GM21723 (cell line): ENCODE measurements at regions not wholly inside any gene's neighbourhood (a gene's known extent, or its start where the extent isn't known, plus 50 kb on each side); places are given as distances from the start of the nearest gene placed in this dataset.
A peak's percentile ranks its signal among the peaks of the same experiment; 100 is the strongest.

ENCODE experiments used
- ATAC-seq: cut with Tn5 transposase; IDR thresholded peaks from one replicate; pipeline ENCODE4 v1.9.1; 2021; ENCODE audit warnings: mild to moderate bottlenecking, moderate library complexity; ENCODE audit not compliant: unreplicated experiment

GRCh38 chr2:128797092-128797491 lies 478.4 kb upstream of the HS6ST1 start:
- ATAC-seq, result no peak

- ATAC-seq, result peak; percentile 27
Observed at GRCh38 chr2:128797533-128797932, 478.9 kb upstream of the HS6ST1 start.

- ATAC-seq, result peak; percentile 91
Observed at GRCh38 chr2:128797937-128798336, 479.3 kb upstream of the HS6ST1 start.

- no peak for ATAC-seq
Observed at GRCh38 chr2:128798502-128799283, 480.0 kb upstream of the HS6ST1 start.

- ATAC-seq, result no peak
Observed at GRCh38 chr2:128799284-128799552, 480.6 kb upstream of the HS6ST1 start.

- no peak for ATAC-seq
Observed at GRCh38 chr2:128799730-128800129, 481.1 kb upstream of the HS6ST1 start.

- ATAC-seq, result no peak
Observed at GRCh38 chr2:128801576-128801975, 482.9 kb upstream of the HS6ST1 start.

GRCh38 chr2:128803222-128803621 lies 484.6 kb upstream of the HS6ST1 start:
- no peak for ATAC-seq

- ATAC-seq, result no peak
Observed at GRCh38 chr2:128805237-128805636, 486.6 kb upstream of the HS6ST1 start.

GRCh38 chr2:128805918-128806317 lies 487.2 kb upstream of the HS6ST1 start:
- ATAC-seq, result no peak

GRCh38 chr2:128807317-128807716 lies 488.6 kb upstream of the HS6ST1 start:
- ATAC-seq, result no peak

GRCh38 chr2:128808462-128809258 lies 490.0 kb upstream of the HS6ST1 start:
- ATAC-seq, result no peak

GRCh38 chr2:128809259-128809636 lies 490.6 kb upstream of the HS6ST1 start:
- no peak for ATAC-seq

- ATAC-seq, result no peak
Observed at GRCh38 chr2:128809880-128810279, 491.2 kb upstream of the HS6ST1 start.

- no peak for ATAC-seq
Observed at GRCh38 chr2:128812183-128812940, 493.7 kb upstream of the HS6ST1 start.

- no peak for ATAC-seq
Observed at GRCh38 chr2:128813352-128814034, 494.8 kb upstream of the HS6ST1 start.

GRCh38 chr2:128815248-128815647 lies 496.6 kb upstream of the HS6ST1 start:
- ATAC-seq, result no peak

- ATAC-seq, result no peak
Observed at GRCh38 chr2:128817171-128817570, 498.5 kb upstream of the HS6ST1 start.

GRCh38 chr2:128817813-128818212 lies 499.1 kb upstream of the HS6ST1 start:
- ATAC-seq, result no peak

- no peak for ATAC-seq
Observed at GRCh38 chr2:128818248-128818647, 499.6 kb upstream of the HS6ST1 start.
